A673 (cell line): ENCODE measurements at regions not wholly inside any gene's neighbourhood (a gene's known extent, or its start where the extent isn't known, plus 50 kb on each side); places are given as distances from the start of the nearest gene placed in this dataset.

Experiments used
- BruUV-seq: library from RNA; stranded (reverse); fragments of 400-500 nt; replicated peaks from 2 replicates; lab custom pipeline; 2021; lab: Mats Ljungman, UMichigan
- CTCF ChIA-PET: fragments of 300-600 bp; sonication (Branson Sonifier 250); formaldehyde crosslinking; loops from one replicate; lab custom pipeline; 2022; ENCODE audit warnings: antibody characterized with exemption; lab: Charles Lee
- POLR2A ChIA-PET: fragments of 300-600 bp; sonication (Branson Sonifier 250); formaldehyde crosslinking; loops from one replicate; lab custom pipeline; 2022; ENCODE audit warnings: antibody characterized with exemption; ENCODE audit not compliant: low non-redundant PET; lab: Charles Lee
- DNase-seq: peaks from one replicate; pipeline ENCODE4 v3.0.0-alpha.2; 2015; ENCODE audit warnings: low spot score
- H3K27ac ChIP-seq: fragments of 200-600 bp; sonication (generic); 2 replicates; pipeline ENCODE4 v1.5.1; 2016; ENCODE audit warnings: mixed run types, low read depth, mild to moderate bottlenecking, mixed read lengths, antibody characterized with exemption, low read length; ENCODE audit not compliant: poor library complexity, severe bottlenecking
- H3K27me3 ChIP-seq: fragments of 200-600 bp; sonication (generic); replicated peaks from 2 replicates; pipeline ENCODE4 v1.6.1; 2017; ENCODE audit warnings: mixed run types, low read depth, mild to moderate bottlenecking, mixed read lengths, antibody characterized with exemption, low read length; ENCODE audit not compliant: insufficient read depth, poor library complexity
- H3K36me3 ChIP-seq: fragments of 200-600 bp; sonication (generic); 2 replicates; pipeline ENCODE4 v1.6.1; 2016; ENCODE audit warnings: mixed run types, mild to moderate bottlenecking, mixed read lengths, antibody characterized with exemption, low read length; ENCODE audit not compliant: insufficient read depth, poor library complexity, severe bottlenecking
- H3K4me1 ChIP-seq: fragments of 200-600 bp; sonication (generic); 2 replicates; pipeline ENCODE4 v1.6.1; 2017; ENCODE audit warnings: mixed run types, mild to moderate bottlenecking, mixed read lengths, antibody characterized with exemption, low read length; ENCODE audit not compliant: insufficient read depth, poor library complexity, severe bottlenecking
- H3K4me3 ChIP-seq: fragments of 200-600 bp; sonication (generic); 2 replicates; pipeline ENCODE4 v1.5.1; 2016; ENCODE audit warnings: low read depth, mixed run types, mild to moderate bottlenecking, mixed read lengths, low read length; ENCODE audit not compliant: poor library complexity, severe bottlenecking
- H3K9me3 ChIP-seq: fragments of 200-600 bp; sonication (generic); 2 replicates; pipeline ENCODE4 v1.6.1; 2016; ENCODE audit warnings: mixed run types, low read depth, mild to moderate bottlenecking, mixed read lengths, antibody characterized with exemption, low read length; ENCODE audit not compliant: poor library complexity, severe bottlenecking
- EZH2 ChIP-seq: fragments of 200-600 bp; sonication (generic); IDR thresholded peaks from 2 replicates; pipeline ENCODE4 v1.6.1; 2017; ENCODE audit warnings: borderline replicate concordance, low read depth, mild to moderate bottlenecking, mixed read lengths, antibody characterized with exemption, low read length; ENCODE audit not compliant: poor library complexity, severe bottlenecking
- intact Hi-C: fragments of 100-400 bp; cut with micrococcal nuclease; formaldehyde crosslinking; loops from one replicate; pipeline ENCODE4 v1.10.0; 2022; ENCODE audit not compliant: unreplicated experiment
- TF ChIP-seq, protein P1 (sequence below): fragments of 300-800, 200-600 bp; sonication (generic); conservative IDR thresholded peaks from 2 replicates; pipeline ENCODE4 v1.5.1; 2017; ENCODE audit warnings: low read depth, mild to moderate bottlenecking, antibody characterized with exemption, low read length, moderate library complexity, mixed read lengths

DNA sequence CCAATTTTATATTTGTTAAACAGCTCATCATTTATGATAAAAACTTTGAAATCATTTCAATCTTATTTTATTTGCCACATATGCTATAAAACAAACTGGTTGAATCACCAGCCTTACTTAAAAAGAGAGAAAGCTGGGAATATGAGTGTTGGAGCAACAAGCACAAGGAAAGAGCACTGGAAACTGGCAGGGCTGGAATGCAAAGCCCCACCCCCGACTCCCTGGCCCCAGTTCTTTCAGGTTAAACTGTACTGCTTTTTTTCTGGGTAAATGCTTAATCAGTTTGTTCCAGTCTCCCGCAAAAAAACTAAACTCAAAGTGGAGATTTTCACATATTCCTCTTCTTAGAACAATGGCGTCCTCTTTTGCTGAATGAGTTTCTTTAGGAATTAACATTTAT, 433.8 kb upstream of the NOX3 start:
- Histone ChIP-seq H3K9me3 (no peaks in the 10 kb centered on the region), H3K27ac (no peak overlapping the region), H3K36me3 (no peaks in the 10 kb centered on the region), H3K4me1 (no peaks in the 10 kb centered on the region), H3K4me3 (no peak overlapping the region), H3K27me3 (no peaks in the 10 kb centered on the region)
- POLR2A ChIA-PET: no interaction called here
- no TSS peak for BruUV-seq
- no peak for DNase-seq
- intact Hi-C loops: no loop called here
- CTCF ChIA-PET: no interaction called here
- no peak for TF ChIP-seq EZH2
- TF ChIP-seq, protein P1, sequence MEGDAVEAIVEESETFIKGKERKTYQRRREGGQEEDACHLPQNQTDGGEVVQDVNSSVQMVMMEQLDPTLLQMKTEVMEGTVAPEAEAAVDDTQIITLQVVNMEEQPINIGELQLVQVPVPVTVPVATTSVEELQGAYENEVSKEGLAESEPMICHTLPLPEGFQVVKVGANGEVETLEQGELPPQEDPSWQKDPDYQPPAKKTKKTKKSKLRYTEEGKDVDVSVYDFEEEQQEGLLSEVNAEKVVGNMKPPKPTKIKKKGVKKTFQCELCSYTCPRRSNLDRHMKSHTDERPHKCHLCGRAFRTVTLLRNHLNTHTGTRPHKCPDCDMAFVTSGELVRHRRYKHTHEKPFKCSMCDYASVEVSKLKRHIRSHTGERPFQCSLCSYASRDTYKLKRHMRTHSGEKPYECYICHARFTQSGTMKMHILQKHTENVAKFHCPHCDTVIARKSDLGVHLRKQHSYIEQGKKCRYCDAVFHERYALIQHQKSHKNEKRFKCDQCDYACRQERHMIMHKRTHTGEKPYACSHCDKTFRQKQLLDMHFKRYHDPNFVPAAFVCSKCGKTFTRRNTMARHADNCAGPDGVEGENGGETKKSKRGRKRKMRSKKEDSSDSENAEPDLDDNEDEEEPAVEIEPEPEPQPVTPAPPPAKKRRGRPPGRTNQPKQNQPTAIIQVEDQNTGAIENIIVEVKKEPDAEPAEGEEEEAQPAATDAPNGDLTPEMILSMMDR: no peak

DNA sequence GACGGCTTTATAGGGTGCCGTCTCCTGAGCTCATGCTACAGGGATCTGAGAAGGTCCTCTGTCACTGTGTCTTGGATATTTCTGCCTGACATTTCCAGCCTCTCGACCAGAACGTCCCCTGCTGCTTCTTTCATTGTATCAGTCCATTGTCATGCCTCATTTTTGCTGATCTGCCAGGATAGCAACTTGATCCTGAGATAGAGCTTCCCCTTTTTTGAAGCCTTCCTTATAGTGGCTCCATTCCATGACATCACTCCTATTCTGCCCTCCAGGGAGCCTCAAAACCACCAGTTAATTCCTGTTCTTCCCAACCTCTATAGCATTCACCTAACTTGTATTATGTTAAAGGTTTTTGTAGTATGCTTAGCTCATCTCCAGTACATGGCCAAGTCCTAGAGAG, 431.8 kb upstream of the NOX3 start:
- Histone ChIP-seq H3K9me3 (no peaks in the 10 kb centered on the region), H3K4me3 (no peak overlapping the region), H3K4me1 (no peaks in the 10 kb centered on the region), H3K36me3 (no peaks in the 10 kb centered on the region), H3K27ac (no peak overlapping the region), H3K27me3 (no peaks in the 10 kb centered on the region)
- TF ChIP-seq EZH2: no peak
- TF ChIP-seq, protein P1: no peak
- BruUV-seq: no TSS peak
- peak; percentile 16 for DNase-seq
- CTCF ChIA-PET: no interaction called here
- POLR2A ChIA-PET: no interaction called here
- intact Hi-C loops: no loop called here

DNA sequence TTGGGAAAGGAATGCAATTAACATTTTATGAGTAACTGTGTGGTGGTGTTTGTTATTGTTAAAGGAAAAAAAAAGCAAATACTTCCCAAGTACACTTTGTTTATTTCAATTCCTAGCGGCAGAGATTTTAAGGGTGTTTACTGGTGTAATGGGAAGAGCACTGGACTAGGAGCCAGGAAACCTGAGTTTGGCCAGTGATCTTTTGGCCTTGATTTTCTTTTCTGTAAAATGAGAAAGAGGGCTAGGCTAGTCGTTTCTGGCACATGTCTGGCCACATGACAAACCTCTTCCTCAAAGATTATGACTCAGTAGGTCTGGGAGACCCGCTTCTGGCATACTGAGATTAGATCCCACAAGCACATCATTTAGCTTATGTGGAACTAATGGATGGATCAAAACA, 428.1 kb upstream of the NOX3 start:
- H3K27me3 ChIP-seq: no peaks in the 10 kb centered on the region
- no peaks in the 10 kb centered on the region for H3K4me1 ChIP-seq
- CTCF ChIA-PET: no interaction called here
- no peak overlapping the region for H3K4me3 ChIP-seq
- intact Hi-C loops: no loop called here
- H3K9me3 ChIP-seq: no peaks in the 10 kb centered on the region
- no TSS peak for BruUV-seq
- no peaks in the 10 kb centered on the region for H3K36me3 ChIP-seq
- no peak overlapping the region for H3K27ac ChIP-seq
- TF ChIP-seq EZH2: no peak
- TF ChIP-seq, protein P1: no peak
- DNase-seq: no peak
- POLR2A ChIA-PET: no interaction called here
